ENCODE measurements at regions not wholly inside any gene's neighbourhood (a gene's known extent, or its start where the extent isn't known, plus 50 kb on each side); places are given as distances from the start of the nearest gene placed in this dataset.

DNA sequence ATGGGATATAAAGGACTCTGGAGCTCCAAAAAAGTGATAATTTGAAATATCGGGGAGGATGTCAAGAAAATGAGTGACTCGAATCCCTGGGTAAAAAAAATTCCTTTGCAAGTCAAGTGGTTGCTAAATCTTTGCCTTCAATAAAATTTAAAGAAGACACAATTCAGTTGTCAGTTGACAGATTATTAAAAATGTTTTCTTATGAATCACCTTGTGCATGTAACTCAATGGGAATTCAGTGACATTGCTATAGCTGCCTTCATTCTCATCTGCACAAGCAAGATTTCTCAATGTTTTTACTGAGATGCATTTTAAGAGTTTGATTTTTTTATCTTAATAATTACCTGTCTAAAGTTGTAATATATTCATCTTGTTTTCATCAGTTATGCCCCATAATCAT, 264.0 kb upstream of the IL12A start:
- H3K9ac ChIP-seq = no peak overlapping the region
- no peaks in the 10 kb centered on the region for H3K36me3 ChIP-seq (replicated peaks in 1 of 2; ENCODE audit: control insufficient read depth in 1 of 2, insufficient read depth in 2 of 2, low read length in 1 of 2)
- H3K4me1 ChIP-seq (ENCODE audit: control insufficient read depth in 1 of 2, insufficient read depth in 2 of 2, low read depth in 1 of 2, low read length in 1 of 2) = peaks cover 0 to 8% of the 10 kb centered on the region in 2 experiments; a peak in 1 of 4 replicates
- CTCF ChIA-PET = no interaction called here
- H3F3A ChIP-seq (replicated peaks; ENCODE audit: insufficient read depth) = no peaks in the 10 kb centered on the region
- H3K4me3 ChIP-seq (ENCODE audit: low read depth in 2 of 2, low read length in 1 of 2) = no peak overlapping the region
- 62% methylated on average over 2 of the region's 2 CpGs for WGBS (ENCODE audit: low lambda C conversion rate)
- H3K4me2 ChIP-seq = no peak overlapping the region
- H3K27ac ChIP-seq (ENCODE audit: low read depth in 2 of 2, low read length in 1 of 2) = no peak overlapping the region
- peak overlapping the region; percentile 34; the same call in 1 of the 2 replicates for H2AFZ ChIP-seq (ENCODE audit: low read depth)
- POLR2A ChIA-PET = no interaction called here
- no peaks in the 10 kb centered on the region for H3K9me2 ChIP-seq
- no peak for DNase-seq
- no peaks in the 10 kb centered on the region for H3K79me2 ChIP-seq (ENCODE audit: insufficient read depth)
- H3K27me3 ChIP-seq (ENCODE audit: insufficient read depth) = no peaks in the 10 kb centered on the region
- no peaks in the 10 kb centered on the region for H3K9me3 ChIP-seq
- H4K20me1 ChIP-seq (ENCODE audit: insufficient read depth) = no peaks in the 10 kb centered on the region
- TF ChIP-seq SMC3 (IDR thresholded peaks at IDR 0.05; ENCODE audit: low read depth, low read length) (no peak), TAF1 (IDR thresholded peaks at IDR 0.05; ENCODE audit: borderline replicate concordance, low read depth, low read length) (no peak), POLR2AphosphoS5 (IDR thresholded peaks at IDR 0.05; ENCODE audit: low read depth, low read length) (no peak), GABPA (IDR thresholded peaks at IDR 0.05; ENCODE audit: low read depth) (no peak), FOSL2 (IDR thresholded peaks at IDR 0.05; ENCODE audit: borderline replicate concordance, low read depth) (peak; percentile 74), MXI1 (IDR thresholded peaks at IDR 0.05; ENCODE audit: low read depth, low read length) (no peak), NRF1 (IDR thresholded peaks at IDR 0.05; ENCODE audit: low read depth, low read length) (no peak), RXRA (IDR thresholded peaks at IDR 0.05; ENCODE audit: borderline replicate concordance, low read depth) (no peak), TCF12 (IDR thresholded peaks at IDR 0.05) (peak; percentile 66), TEAD4 (IDR thresholded peaks at IDR 0.05; ENCODE audit: borderline replicate concordance, insufficient read depth) (0 out of 2 replicates have a peak, but pooled peaks have one; percentile 18), USF1 (IDR thresholded peaks at IDR 0.05; ENCODE audit: borderline replicate concordance, low read depth) (no peak), YY1 (IDR thresholded peaks at IDR 0.05; ENCODE audit: low read depth) (no peak), FOXJ3 (CRISPR knock-in tag; IDR thresholded peaks at IDR 0.05) (no peak), CHD2 (IDR thresholded peaks at IDR 0.05; ENCODE audit: low read length, partially characterized antibody) (no peak), RAD21 (IDR thresholded peaks at IDR 0.05; ENCODE audit: low read length) (no peak), FOXM1 (IDR thresholded peaks at IDR 0.05; ENCODE audit: low read depth) (no peak), RCOR1 (IDR thresholded peaks at IDR 0.05; ENCODE audit: low read length) (no peak), NFIC (IDR thresholded peaks at IDR 0.05; ENCODE audit: borderline replicate concordance) (no peak), REST (IDR thresholded peaks at IDR 0.05; ENCODE audit: low read depth, low read length) (no peak), SIN3A (IDR thresholded peaks at IDR 0.05; ENCODE audit: borderline replicate concordance, low read depth, low read length) (no peak), MEF2A (IDR thresholded peaks at IDR 0.05; ENCODE audit: borderline replicate concordance, low read depth) (no peak)
- TF ChIP-seq, protein P1, sequence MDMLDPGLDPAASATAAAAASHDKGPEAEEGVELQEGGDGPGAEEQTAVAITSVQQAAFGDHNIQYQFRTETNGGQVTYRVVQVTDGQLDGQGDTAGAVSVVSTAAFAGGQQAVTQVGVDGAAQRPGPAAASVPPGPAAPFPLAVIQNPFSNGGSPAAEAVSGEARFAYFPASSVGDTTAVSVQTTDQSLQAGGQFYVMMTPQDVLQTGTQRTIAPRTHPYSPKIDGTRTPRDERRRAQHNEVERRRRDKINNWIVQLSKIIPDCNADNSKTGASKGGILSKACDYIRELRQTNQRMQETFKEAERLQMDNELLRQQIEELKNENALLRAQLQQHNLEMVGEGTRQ (IDR thresholded peaks at IDR 0.05; ENCODE audit: borderline replicate concordance, low read depth, low read length) = no peak
- TF ChIP-seq, protein P2, sequence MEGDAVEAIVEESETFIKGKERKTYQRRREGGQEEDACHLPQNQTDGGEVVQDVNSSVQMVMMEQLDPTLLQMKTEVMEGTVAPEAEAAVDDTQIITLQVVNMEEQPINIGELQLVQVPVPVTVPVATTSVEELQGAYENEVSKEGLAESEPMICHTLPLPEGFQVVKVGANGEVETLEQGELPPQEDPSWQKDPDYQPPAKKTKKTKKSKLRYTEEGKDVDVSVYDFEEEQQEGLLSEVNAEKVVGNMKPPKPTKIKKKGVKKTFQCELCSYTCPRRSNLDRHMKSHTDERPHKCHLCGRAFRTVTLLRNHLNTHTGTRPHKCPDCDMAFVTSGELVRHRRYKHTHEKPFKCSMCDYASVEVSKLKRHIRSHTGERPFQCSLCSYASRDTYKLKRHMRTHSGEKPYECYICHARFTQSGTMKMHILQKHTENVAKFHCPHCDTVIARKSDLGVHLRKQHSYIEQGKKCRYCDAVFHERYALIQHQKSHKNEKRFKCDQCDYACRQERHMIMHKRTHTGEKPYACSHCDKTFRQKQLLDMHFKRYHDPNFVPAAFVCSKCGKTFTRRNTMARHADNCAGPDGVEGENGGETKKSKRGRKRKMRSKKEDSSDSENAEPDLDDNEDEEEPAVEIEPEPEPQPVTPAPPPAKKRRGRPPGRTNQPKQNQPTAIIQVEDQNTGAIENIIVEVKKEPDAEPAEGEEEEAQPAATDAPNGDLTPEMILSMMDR (IDR thresholded peaks at IDR 0.05) = no peak
- TF ChIP-seq, protein P3, sequence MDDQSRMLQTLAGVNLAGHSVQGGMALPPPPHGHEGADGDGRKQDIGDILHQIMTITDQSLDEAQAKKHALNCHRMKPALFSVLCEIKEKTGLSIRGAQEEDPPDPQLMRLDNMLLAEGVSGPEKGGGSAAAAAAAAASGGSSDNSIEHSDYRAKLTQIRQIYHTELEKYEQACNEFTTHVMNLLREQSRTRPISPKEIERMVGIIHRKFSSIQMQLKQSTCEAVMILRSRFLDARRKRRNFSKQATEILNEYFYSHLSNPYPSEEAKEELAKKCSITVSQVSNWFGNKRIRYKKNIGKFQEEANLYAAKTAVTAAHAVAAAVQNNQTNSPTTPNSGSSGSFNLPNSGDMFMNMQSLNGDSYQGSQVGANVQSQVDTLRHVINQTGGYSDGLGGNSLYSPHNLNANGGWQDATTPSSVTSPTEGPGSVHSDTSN (IDR thresholded peaks at IDR 0.05) = peak; percentile 74
- TF ChIP-seq, protein P4, sequence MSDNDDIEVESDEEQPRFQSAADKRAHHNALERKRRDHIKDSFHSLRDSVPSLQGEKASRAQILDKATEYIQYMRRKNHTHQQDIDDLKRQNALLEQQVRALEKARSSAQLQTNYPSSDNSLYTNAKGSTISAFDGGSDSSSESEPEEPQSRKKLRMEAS (IDR thresholded peaks at IDR 0.05; ENCODE audit: low read depth) = no peak
- TF ChIP-seq, protein P5, sequence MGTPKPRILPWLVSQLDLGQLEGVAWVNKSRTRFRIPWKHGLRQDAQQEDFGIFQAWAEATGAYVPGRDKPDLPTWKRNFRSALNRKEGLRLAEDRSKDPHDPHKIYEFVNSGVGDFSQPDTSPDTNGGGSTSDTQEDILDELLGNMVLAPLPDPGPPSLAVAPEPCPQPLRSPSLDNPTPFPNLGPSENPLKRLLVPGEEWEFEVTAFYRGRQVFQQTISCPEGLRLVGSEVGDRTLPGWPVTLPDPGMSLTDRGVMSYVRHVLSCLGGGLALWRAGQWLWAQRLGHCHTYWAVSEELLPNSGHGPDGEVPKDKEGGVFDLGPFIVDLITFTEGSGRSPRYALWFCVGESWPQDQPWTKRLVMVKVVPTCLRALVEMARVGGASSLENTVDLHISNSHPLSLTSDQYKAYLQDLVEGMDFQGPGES (IDR thresholded peaks at IDR 0.05; ENCODE audit: low read depth, low read length) = no peak
